ENCODE measurements at regions not wholly inside any gene's neighbourhood (a gene's known extent, or its start where the extent isn't known, plus 50 kb on each side); places are given as distances from the start of the nearest gene placed in this dataset.

DNA sequence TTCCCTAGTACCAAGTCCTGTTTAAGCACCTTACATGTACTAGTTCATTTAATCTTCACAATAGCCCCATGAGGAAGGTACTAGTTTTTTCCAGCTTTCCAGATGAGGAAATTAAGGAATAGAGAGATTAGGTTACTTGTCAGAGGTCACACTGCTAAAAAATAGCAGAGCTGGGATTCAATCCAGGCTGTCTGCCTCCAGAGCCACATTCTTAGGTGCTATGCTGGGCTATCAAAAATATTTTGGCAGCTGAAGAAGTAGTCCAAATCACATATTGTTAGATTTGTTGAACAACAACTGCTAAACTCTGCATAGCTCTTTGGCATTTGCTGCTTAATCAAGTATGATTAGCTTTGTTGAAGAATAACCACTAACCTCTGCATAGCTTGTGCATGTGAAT, 591.5 kb upstream of the KLF4 start:
- TF ChIP-seq CTCF (IDR thresholded peaks at IDR 0.05) (no peak), POLR2A (IDR thresholded peaks at IDR 0.05) (no peak)

Data from right lobe of liver (tissue), 4 donors.